Testis (tissue), 2 donors: ENCODE measurements at regions not wholly inside any gene's neighbourhood (a gene's known extent, or its start where the extent isn't known, plus 50 kb on each side); places are given as distances from the start of the nearest gene placed in this dataset.

Source experiments
- CTCF ChIP-seq, 3 experiments: fragments of 450-650 bp in 2 of 3; fragments of 200-600 bp in 1 of 3; sonication (generic) in 1 of 3; IDR thresholded peaks; one replicate each; pipeline ENCODE4 v1.5.1; 2016 to 2019; ENCODE audit warnings: antibody characterized with exemption in 3 of 3, mild to moderate bottlenecking in 2 of 3, moderate library complexity in 1 of 3
- POLR2A ChIP-seq: fragments of 450-650 bp; IDR thresholded peaks from one replicate; pipeline ENCODE4 v1.6.1; 2017; ENCODE audit warnings: antibody characterized with exemption, mild to moderate bottlenecking, moderate library complexity

- TF ChIP-seq POLR2A (no peak), CTCF (IDR thresholded peaks at IDR 0.05) (no peak)
These were observed 1682.7 kb downstream of the BRINP3 start for GRCh38 chr1:188794969-188795368.
